ENCODE measurements at regions not wholly inside any gene's neighbourhood (a gene's known extent, or its start where the extent isn't known, plus 50 kb on each side); places are given as distances from the start of the nearest gene placed in this dataset.
"Not testable (repeated sequence)": the region's sequence is repeated elsewhere in the genome, so short reads cannot be mapped to it uniquely, and the experiment has no call there.

DNA sequence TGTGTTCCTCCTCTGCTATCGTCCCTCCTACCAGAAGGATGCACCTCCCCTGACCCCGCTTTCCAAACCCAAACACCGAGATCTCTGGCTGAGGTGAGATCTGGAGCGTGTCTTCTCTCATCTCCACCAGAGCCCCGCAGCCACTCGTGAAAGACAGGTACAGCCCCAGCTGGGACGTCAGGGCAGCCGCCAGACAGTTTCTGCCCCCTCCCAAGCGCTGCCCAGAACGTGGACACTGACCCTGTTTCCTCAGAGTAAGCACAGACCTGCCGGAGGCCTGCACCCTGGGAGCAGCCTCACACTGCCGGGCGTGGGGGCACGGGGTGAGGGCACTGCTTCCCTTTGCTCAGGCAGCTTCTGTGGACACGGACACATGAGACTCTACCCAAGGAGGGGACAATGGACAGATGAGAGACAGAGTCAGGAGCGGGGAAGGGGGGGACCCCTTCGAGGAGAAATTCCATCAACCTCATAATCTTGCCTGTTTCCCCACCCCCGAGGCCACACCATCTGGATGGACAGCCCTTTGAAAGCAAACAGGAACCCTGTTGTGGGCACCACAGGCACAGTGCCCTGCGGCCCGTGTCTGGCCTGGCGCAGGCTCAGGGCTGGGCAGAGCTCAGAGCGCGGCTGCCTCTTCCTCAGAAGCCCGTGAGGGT, 210.6 kb downstream of the DLL1 start:
- no peak for DNase-seq

DNA sequence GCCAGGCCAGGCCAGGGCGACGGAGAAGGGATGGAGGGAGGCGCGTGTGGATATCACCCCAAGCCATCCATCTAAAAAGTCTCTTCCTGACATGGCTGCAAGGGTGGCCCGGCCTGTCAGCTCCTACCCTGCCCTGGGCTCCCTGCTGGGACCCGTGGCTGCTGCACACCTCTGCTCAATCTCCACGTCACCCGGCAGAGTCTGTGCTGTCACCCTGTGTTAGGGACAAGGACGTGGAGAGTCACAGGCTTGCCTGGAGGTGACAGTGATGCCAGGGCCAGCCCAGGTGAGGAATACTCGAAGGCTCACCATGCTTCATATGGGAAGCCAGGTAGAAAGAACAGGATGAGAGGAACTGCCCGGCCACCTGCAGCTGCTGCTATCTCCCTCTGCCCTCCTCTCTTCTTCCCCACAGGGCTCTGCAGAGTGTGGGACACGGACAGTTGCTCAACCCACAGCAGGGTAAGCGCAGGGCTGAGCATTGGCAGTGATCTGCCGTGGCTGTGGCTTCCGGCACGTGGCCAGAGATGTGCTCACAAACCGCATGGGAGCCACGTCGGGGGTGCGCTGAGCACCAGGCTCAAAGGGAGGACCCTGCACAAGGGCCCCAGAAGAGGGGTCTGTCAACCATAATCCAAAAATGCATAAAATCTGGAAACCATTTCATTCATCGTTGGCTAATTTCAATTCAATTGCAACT, 214.3 kb downstream of the DLL1 start:
- no peak for DNase-seq

DNA sequence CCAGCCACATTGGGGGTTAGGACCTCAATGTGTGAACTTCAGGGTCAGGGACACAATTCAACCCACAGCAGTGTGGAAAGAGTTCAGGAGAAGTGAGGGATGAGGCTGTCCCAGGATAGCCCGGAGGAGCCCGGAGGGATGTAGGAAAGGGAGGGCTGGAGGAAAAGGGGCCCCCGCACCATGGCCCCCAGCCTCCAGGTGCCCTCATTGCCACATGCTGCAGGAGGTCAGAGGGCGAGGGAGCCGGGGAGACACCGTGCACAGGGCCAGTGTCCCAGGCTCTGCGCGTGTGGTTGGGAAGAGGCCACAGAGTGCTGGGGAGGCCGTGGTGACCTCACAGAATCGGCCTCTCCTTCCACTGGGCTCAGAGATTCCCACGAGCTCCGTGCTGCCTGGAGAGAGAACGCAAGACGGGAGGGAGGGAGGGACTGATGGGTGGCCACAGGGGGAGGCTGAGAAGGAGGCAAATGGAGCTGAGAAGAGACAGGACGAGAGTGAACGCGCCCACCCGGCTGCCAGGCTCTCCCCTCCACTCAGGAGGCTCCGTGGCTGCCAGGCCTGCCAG, 215.1 kb downstream of the DLL1 start:
- no peak for DNase-seq

DNA sequence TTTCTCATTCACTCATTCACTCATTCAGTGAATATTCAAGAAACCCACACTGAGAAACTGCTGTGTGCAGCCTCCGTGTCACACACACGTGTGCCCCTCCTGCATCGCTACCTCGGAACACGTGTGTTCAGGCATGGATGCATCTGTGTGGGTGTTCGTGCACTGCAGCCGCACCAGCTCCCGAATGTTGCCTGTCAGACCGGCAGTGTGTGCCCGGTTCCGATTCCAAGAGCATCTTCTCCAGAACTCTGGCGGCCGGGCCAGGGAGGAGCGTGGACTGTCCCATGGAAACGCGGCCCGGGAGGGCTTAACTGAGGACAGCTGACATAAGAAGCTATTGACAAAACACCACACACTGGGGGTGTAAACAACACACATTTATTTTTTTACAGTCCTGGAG, 216.0 kb downstream of the DLL1 start:
- DNase-seq, result no peak

DNA sequence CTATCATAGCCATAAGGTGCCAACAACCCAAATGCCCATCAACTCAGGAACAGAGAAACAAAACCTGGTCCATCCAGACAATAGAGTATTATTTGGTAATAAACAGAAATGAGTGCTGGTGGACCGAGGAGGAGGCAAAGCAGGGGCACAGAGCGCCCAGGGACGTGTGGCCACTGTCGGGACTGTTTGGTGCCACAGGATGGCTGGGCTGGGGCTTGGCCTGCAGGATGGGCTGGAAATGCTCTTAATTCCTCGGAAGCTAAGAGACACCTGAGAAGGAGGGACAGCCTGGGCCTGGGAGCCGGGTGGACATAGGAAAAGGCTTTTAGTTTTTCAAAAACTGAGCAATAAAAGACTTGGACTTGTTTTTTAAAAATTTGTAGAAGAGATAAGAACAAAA, 216.4 kb downstream of the DLL1 start:
- no peak for DNase-seq

DNA sequence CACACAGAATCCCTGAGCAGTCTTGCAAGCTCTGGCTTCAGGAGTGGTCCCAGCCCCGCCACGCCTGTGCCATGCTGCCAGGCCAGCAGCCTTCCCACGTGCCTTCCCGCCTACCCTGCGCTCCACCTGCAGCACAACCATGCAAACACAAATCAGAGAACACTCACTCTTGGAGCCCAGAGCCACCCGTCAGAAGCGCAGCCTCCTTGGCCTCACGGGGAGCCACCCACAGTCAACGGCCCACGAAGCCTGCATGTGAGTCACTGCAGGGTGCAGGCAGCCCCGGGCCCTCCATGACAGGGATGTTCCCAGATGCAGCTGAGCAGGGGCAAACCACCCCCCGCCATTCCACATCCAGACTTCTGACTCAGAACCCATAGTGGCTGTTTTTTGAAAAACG, 217.0 kb downstream of the DLL1 start:
- no peak for DNase-seq

DNA sequence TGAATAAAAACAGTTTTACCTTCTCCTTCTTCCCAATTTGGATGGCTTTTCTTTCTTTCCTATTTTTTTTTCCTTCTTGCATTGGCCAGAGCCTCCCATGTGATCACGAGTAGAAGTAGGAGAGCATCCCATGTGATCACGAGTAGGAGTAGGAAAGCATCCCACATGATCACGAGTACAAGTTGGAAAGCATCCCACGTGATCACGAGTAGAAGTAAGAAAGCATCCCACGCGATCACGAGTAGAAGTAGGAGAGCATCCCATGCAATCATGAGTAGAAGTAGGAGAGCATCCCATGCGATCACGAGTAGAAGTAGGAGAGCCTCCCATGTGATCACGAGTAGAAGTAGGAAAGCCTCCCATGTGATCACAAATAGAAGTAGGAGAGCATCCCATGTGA, 218.6 kb downstream of the DLL1 start:
- DNase-seq, result no peak

DNA sequence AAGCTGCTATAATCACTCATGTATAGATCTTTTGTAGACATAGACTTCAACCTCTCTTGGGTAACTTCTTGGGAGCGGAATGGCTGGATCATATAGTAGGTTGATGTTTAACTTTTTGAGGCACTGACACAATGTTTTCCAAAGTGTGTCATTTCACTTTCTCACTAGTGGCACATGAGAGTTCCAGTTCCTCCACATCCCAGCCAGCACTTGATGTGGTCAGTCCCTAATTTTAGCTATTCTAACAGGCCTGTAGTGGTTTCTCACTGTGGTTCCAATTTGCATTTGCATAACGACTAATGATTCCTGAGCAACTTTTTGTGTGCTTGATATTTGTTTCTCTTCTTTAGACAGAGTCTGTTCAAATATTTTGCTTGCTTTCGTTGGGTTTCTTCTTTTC, 221.3 kb downstream of the DLL1 start:
- no peak for DNase-seq

DNA sequence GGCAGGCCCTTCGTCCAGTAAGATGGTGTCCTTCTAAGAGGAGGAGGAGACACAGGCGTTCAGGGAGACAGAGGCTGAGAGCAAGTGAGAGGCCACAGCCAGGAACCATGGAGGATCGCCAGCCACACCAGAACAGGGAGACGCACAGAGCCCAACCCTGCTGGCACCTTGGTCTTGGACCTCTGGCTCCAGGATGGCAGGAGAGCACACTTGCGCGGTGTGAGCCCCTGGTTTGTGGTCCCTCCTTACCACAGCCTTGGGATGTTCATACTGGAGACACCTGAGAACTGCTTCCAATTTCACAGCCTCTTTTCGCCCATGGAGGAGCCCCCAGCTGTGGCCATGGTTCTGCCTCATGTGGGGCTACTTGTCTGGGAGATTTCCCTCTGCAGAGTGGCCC, 222.4 kb downstream of the DLL1 start:
- no peak for DNase-seq

DNA sequence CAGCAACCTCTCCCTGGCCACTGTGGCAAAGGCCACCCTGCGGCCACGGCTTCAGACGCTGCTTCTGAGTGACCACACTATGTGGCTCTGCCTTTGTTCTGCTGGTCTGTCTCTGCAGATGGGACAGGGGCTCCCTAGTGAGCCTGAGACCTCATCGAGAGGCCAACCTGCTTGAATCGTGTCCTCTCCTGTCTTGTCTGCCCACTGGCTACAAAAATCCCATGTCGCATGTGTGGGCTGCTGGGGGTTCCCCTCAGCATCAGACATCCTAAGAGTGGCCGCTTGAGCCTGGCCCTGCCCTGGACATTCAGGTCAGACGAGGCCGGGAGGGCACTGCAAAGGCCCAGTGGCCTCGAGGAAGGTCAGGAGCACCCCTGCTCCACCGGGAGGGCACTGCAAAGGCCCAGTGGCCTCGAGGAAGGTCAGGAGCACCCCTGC, 222.9 kb downstream of the DLL1 start:
- no peak for DNase-seq

DNA sequence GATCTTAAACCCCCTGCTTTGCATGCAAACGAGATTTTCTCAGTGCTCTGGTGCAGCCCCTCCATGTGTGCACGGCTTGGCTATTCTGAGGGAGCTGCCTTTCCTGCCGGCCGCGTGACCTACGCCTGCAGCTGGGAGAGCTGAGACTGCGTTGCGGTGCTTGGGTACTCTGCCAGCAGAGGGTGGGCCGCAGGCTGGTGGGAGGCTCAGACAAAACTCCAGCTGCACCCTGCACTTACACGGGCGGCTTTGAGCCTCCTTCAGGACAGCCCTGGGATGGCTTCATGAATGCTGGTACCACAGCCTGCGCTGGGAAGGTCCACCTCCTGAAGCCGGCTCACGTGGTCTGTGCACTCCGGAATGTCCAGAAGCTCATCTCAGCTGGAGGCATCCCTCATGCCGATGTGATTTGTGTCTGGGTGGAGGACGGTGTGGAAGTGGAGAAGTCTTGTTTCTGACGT, 223.7 kb downstream of the DLL1 start:
- DNase-seq, result no peak

DNA sequence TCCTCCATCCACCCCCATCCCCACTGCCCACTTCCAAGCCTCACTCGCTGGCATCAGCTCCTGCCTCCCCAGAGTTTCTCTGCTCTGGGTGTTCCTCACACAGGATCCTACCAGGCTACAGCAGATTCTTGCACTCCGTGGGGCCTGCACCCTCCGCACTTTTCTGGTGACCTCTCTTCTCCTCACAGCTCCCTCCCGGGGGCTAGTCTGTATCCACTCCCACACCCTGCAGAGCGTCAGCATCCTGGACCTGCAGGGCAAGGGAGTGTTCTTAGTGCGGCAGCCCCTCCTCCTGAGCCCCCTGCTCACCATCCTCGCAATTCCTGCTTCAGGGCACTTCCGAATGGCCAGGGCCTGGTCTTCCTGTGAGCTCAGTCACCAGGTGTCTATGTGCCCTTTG, 224.2 kb downstream of the DLL1 start:
- no peak for DNase-seq

DNA sequence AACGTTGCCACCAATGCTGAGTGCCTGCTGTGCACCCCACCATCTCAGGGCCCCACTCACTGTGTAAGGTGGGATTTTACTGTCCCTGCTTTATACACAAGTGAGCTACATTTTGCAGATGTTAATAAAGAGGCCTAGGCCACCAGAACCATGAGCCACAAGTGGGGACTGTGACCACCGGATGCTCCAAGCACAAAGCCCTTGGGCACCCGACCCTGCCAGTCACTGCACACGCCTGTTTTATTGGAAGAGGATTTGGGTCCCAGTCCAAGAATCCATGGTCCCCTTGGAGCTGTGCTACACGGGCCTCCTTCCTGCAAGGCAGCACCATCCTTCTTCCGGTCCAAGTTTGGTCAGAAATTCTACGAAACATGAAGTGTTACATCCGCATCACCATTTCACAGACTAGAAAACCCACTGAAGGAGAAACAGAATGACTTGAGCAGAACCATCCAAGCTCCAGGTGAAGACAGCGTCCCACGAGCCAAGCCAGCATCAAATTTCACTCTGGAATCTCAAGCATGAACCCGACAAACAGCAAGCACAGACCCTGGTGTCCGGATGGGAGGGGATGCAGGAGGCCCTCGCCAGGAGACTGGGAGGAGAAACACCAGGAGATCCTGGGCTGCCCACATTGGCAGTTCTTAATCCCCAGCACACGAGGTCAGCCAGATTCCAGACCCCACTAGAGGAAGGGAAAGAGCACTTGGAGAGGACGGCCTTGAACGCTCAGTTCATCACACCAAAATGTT, 226.9 kb downstream of the DLL1 start:
- DNase-seq, result no peak

DNA sequence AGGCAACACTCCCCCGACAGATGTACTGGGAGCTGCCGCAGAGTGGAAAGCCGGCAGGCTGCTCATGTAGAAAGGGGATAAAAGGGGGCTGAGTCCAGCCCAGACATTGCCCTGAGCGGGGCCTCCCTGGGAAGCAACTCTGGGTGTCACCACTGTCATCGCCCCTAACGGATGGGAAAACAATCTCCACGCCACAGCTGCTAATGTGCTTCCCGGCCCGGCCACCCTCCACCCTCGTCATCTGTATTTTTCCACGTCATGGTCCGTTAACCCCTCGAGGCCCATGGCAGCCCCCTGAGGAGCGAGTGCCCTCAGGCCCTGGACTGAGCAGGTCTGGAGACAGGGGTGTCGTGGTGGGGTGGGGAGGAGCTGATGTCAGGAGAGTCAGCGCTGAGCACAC, 227.4 kb downstream of the DLL1 start:
- DNase-seq, result no peak

DNA sequence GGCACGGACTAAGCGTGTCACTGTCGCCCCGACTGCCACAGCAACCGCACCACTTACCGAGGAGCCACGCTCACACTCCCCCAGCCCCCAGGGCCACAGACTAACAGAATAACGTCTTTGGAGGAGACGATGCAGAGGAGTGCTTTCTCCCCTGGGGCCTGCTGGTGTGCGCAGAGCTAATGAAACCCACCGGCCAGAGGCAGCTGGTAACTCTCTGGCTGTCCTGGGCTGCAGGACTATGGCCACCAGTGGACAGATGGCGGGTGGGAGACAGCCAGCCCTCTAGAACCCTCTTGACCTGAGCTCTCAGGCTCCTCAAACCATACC, 228.0 kb downstream of the DLL1 start:
- DNase-seq, result no peak

DNA sequence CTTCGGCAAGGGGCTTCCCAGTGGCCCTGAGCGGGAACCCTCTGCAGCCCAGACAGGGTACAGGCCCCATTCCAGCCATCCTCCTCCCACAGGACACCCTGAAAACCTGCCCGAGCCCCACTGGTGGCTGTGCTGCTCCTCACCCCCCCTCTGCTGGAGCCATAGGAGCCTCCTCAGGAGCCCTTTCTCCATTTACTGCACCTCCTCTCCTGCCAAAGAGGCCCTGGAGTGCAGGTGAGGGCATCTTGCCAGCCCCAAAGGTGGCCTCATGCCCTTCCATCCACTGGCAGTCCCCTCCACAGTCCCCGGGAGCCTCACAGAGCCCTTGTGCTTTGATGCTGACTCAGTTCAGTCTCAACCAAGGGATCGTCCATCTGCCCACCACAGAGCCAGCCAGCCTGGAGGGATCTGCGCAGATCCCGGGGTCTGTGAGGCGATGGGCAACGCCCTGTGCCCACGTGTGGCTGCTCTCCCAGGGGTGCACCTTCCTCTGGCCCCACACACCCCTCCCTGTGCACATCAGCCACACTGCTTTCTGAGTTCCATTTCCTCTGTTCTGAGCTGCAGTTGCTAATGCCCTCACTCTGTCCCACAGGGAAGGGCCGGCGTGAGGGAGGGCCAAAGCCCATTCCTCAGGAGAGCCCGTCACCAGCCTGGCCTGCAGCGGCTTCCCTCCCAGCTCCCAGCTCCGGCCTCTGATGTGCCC, 228.5 kb downstream of the DLL1 start:
- no peak for DNase-seq

DNA sequence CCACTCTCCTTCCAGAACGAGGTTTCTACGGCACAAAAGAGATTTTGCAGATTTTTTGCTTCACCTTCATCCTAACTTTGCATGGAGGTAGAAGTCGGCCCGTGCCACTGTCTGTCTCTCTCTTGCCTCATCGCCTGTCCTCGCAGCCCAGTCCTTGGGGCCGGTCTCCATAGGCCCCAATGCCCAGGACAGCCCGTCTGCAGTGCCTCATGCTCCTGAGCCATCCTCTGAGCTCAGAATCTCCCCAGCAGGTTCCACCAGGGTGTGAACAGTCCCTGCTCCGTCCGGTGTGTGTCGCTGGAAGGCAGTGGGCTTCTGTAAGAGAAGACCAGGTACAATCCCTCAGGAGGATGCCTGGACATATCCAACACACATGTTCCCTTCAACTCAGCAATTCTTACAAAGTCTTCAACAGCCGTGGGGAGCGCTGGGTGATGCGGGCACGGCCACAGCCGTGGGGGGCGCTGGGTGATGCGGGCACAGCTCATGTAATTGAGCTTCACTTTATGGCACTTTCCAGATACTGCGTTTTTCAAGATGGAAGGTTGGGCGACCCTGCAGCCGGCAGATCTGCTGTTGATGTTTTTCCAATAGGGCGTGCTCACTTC, 231.9 kb downstream of the DLL1 start:
- DNase-seq, result no peak

DNA sequence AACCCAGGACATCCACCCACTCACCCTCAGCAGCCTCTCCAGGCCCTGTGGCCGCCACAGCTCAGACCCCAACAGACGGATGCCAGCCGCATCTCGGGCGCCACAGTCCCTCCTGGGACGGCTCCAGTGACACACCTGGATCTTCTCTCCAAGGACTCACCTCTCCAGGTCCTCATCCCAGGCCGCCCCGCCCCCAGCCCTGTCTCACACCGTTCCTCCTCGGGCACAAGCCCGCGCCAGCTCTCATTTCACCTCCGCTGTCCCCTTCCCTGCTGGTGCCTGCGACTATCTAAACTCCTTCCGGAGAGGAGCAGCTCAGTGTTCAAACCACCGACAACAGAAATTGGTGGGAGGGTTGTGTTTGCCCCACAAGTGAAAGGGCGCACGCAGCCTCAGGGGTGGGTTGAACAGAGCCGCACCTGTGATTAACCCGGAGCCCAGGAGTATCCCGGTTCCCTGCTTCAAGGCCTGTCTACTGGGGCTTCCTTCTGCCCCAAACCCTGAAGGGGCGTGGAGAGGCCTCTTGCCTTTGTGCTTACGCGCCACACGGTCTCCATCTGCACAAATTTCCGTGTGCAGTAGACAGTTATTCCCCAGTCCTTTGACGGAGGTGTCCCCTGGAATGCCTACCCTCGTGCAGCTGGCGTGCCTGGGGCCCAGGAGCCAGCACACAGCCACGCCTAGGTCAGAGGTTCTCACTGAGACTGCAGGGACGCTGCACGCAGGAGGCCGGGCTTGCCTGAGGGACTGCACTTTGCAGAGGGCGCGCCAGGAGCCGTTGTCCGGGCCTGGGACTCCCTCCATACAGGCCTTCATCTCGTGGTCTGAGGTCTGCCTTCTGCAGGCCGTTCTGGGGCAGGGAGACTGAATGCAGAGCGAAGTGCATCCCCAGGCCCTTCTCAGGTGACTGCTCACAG, 232.7 kb downstream of the DLL1 start:
- DNase-seq, result no peak

DNA sequence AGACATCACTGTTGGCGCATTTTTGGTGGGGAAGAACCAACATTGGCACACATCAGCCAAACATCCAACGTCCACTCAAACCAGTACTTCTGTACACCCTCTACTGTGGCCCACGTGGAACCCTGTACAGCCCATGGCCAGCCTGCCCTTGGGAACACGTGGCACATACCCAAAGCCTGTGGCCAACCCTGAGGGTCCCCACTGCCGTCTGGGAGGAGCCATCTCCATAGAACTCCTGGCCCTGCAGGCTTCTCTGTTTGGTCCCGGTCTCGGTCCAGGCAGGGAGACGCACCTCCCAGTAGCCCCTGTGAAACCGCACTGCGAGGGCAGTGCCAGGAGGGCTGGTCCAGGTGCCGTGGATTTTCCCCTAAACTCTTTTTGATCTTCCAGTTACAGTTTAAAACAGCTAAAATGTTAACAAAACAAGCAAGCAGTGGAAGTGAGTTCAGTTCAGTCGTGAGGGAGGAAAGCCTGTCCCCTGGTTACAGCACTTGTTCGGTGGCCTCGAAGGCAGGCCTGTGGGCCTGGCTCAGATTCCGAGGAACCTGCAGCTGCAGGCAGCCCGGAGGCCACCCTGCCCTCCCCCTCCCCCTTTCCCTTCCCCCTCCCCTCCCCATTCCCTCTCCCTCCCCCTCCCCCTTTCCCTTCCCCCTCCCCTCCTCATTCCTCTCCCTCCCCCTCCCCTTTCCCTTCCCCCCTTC, 233.7 kb downstream of the DLL1 start:
- no peak for DNase-seq

DNA sequence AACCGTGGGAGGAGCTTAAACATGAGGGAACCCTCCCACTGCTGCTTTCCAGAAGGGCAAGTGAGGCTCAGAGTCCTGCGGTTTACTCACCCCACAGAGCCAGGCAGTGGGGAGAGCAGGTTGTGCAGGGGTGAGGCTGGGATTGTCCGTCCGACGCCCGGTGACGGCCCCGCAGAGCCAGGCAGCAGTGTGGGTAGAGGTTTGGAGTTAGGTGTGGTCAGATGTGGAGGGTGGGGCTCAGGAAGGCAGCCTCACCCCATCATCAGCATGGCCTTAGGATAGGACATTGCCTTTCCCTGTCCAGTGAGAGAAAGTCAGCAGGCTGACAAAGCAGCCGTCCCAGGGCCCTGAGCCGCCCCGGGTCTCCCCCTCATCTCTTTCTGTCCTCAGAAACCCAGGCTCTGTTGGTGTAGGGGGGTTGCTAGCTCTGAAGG, 234.6 kb downstream of the DLL1 start:
- no peak for DNase-seq

DNA sequence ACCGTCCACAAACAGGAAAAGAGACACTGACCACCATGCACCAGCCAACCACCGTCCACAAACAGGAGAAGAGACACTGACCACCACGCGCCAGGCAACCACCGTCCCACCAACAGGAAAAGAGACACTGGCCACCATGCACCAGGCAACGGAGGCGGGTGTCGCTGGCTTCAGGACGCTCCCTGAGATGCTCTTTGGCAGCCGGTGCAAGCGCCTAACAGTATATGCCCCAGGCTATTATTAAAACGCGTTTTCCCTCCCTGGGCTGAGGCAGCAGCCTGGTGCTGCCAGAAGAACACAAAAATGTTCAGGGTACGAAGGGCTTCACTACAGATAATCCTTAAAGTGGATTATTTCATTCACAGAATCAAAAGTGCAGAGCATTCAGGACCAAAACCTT, 235.1 kb downstream of the DLL1 start:
- DNase-seq, result not testable (repeated sequence)

Data from activated CD4-positive, alpha-beta T cell treated with anti-CD3 and anti-CD28 coated beads for 1 hour (primary cell).